NCI-H226 (cell line): ENCODE measurements at regions not wholly inside any gene's neighbourhood (a gene's known extent, or its start where the extent isn't known, plus 50 kb on each side); places are given as distances from the start of the nearest gene placed in this dataset.
A peak's percentile ranks its signal among the peaks of the same experiment; 100 is the strongest.

ENCODE experiments used
- DNase-seq: peaks from one replicate; pipeline ENCODE4 v3.0.0-alpha.2; 2015

DNA sequence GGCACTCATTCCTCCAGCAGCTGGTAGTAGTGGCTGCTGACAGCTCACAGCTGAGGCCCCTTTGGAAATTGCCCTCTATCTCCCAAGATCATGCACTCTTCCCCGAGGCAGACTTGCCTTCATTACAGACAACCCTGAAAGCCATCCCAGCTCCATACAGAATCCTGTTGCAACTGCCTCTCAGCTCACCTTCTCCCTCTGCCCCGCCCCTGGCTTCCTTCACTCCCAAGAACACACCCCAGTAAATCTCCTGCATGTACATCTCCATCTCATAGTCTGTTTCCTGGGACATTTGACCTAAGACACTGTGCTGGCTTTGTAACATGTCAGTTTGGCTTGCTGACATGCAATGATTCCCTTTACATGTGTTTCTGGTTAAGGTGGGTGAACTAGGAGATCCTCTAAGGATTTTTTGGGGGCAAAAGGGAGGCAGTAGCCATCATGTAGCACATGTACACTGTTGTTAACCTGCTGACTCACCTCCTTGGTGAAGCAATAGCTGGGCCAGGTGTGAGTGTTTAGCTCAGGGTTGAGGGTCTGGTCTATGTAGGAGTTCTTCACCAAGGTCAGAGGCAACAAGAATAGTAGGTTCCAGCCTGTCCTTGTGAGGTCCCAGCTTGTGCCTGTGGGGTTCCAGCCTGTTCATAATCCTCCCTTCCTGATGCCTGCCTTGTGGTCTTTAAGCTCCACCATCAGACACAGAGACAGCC is 179.6 kb downstream of the CSNK2A3 start:
- no peak for DNase-seq

DNA sequence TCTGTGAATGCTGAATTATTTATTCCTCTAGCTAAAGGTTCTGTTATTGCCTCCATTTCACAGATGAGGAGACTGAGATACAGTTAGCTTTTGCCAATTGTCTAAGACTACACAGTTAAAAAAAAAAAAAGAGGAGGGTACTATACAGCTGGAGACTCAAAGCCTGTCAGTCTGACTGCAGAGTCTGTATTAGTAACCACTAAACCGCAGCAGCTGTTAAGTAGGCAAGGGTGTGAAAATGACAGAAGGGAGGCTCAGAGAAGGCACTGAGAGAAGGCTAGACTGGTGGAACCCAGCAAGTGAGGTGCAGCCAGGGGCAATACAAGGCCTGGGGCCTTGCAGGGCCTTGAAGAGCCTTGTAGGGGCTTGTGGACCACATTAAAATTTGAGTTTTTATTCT is 181.2 kb downstream of the CSNK2A3 start:
- DNase-seq: no peak

DNA sequence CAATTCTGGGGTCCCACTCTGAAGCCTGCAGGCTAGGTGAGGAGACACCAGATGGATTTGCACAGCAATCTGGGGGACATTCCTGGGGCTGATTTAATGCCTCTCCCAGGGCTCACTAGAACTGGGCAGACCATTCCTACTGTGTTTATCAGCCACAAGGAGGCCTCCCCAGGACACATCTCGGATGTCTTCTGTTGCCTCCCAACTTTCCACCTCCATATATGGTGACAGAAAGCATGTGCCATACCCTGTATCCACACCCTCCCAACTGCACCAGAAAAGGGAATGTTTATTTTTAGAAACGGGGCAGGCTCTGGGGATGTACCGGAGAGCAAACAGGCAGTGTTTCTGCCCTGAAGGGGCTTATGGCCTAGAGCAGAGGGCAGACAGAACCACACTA is 181.8 kb downstream of the CSNK2A3 start:
- DNase-seq: no peak

GRCh38 chr11:11170352-11171084 is 182.5 kb downstream of the CSNK2A3 start:
- DNase-seq: no peak

DNA sequence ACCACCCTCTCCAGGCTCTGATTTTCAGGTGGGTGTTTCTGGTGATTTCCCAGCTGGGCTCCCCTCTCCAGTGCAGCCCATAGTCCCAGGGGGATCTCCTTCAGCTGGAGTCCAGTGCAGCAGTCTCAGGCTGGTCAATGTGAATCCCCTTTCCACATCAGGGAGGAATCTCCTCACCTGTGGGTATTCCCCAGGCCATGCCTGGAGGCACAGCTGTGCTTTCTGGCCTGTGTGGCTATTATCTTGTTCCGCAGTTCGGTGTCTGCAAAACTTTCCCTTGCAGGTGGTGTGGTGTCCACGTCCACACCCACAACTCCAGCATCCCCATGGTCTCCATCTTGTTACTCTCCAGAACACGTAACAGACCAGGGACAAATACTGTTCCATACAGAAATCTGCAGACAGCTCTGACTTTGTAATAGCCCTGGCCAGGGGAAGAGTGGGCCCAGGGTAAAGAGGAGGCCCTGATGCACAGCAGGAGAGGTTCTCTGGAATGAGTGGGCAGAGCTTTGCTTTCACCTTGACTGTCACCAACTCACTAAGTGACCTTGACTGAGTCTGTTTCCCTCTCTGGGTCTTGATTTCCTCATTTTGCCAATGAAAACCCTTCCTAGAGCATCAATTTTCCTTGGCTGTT is 183.2 kb downstream of the CSNK2A3 start:
- DNase-seq: no peak

GRCh38 chr11:11167806-11168205 is 185.2 kb downstream of the CSNK2A3 start:
- no peak for DNase-seq

DNA sequence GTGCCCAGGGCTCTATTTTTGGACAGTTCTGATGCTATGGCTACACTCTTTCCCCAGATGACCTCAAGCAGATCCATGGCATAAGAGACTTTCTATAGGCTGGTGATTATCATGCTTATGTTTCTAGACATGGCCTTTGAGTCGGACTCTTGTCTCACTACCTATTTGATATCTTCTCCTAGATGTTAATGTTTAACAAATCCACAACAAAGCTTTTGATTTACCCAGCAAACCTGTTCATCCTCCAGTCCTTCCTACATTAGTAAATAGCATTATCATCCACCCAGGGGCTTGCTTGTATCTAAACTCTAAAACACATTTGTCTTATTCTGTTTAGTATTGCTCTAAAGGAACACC is 188.7 kb downstream of the CSNK2A3 start:
- no peak for DNase-seq

GRCh38 chr11:11163669-11164333 is 189.2 kb downstream of the CSNK2A3 start:
- no peak for DNase-seq

DNA sequence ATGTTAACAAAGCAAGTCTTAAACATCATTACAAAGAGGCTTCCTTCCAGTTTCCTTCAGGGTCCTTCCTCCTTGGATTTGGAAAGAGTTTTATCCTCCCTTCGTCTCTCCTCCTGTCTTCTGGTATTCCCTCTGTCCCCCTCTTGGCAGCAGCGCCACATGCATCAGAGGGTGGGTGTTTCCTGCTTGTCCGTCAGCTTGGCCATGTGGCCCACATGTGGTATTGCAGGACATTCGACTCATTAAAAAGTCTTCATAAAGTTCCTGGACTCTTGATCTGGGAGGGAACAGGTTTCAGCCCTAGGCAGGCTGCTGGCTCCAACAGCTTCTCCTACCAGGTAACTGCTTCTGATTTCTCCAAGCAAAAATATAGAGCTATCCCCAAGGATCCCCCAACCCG is 189.8 kb downstream of the CSNK2A3 start:
- DNase-seq: no peak

- DNase-seq: peak; percentile 28
Measured at GRCh38 chr11:11157185-11157584, 195.9 kb downstream of the CSNK2A3 start.

DNA sequence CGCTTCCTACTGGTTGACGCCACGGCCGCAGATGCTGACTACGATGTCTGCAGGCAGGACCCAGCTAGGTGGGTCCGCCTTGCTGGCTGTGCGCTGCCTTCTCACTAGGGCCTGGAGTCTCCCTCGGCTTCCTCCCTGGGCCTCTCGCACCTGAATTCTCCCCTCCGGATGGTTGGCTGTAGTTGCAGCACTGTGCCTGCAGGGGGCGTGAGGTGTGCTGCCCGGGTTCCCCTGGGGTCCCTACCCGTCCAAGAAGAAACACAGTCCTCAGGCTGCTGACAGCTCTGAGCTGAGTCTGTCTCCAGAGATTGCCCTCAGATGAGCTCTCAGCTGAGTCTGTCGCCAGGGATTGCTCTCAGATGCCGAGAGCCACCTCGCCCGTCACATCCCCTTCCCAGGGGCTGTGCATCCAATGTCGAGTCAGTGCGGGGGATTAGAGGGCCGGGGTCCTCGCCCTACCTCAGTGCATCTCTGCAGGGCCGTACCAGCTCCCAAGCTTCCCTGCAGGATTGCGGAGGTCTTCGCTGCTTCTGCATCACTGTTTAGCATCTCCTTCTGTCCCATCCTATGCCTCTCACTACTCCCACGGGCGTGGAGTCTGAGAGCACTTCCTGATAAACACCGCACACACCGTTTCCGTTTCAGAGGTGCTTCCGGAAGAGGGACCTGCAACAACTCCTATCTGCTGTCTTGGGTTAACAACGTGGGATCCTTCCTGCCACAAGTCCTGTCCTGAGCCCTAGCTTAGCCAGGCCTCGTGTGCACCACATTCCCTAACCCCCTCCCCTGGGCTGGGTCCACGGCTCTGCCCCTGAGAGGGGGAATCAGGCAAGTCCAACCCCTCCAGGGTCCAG is 196.9 kb downstream of the CSNK2A3 start:
- DNase-seq: no peak

DNA sequence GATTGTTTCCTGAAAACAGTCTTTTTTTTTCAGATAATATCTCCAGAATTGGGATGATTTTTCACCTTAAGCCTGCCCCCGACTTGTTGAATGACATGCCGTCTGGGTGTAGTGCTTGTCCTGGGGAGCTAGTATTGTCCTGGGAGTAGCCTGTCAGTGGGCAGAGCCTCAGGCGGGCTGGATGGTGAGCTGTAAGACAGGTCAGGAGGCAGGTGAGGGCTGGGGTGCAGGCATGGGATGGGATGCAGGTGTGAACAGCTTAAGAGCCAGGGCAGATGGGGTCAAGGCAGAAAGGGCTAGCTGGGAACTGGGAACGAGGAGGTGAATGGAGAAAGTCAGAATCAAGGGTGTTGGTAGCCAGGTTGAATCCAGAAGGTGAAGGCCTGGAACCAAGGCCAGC is 200.2 kb downstream of the CSNK2A3 start:
- DNase-seq: no peak

GRCh38 chr11:11149671-11150459 is 203.2 kb downstream of the CSNK2A3 start:
- DNase-seq: no peak

DNA sequence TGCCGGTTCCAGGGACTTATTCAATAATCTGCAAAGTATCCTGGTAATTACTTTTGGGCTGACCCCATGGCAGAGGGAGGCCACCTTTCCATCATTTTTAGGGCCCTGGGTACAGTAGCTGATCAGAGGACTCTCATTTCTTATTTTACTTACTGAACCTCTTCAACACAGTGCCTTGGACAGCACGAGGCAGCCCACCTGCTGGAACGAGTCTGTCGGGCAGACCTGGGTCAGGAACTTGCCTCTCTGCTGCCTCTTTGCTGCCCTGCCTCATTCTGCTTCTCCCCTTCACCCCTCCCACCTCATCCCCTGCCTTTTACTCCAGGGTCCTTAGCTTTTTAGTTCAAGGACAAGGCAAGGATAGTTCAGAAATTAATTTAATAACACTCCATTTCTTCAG is 204.5 kb downstream of the CSNK2A3 start:
- DNase-seq: no peak

DNA sequence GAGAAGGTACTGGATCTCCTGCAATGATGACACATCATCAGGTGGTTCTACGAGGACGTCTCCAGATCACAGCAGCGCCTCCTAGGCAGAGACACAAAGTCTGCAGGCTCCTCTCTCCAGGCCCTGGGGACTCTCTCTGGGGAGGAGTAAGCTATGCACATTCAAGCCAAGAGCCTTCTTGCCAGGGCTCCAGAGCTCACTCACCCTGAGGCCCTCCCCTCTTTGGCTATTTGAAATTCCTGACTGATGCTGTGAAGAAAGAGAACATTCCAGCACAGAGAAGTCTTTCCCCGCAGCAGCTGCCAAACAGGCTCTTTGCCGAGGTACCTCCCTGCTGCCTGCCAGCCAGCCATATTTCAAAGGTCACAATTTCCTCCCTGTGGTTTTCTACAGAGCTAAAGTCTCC is 204.9 kb downstream of the CSNK2A3 start:
- DNase-seq: peak; percentile 86

- no peak for DNase-seq
Measured at GRCh38 chr11:11146830-11147229, 206.2 kb downstream of the CSNK2A3 start.

DNA sequence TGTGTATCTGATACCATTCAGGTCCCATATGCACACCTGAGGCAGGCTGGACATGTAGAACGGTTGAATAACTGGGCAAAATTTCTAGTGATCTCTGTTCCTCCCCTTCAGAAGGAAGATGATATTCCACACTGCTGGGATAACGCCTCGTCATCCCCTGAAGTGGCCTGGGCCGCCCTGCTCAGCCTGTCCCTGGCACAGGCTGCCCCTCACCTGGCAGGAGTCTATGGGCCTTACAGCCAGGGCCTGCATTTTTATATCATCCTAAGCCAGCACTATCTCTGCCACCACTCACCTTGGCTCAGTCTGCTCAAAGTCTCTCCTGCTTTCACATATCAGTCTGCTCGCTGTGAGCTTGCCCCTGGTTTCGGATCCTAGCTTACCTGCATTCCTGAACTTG is 209.2 kb downstream of the CSNK2A3 start:
- no peak for DNase-seq

- no peak for DNase-seq
Measured at GRCh38 chr11:11142430-11142829, 210.6 kb downstream of the CSNK2A3 start.

- no peak for DNase-seq
Measured at GRCh38 chr11:11141065-11141464, 212.0 kb downstream of the CSNK2A3 start.

GRCh38 chr11:11140510-11140909 is 212.5 kb downstream of the CSNK2A3 start:
- DNase-seq: no peak

- DNase-seq: no peak
Measured at GRCh38 chr11:11137339-11137738, 215.7 kb downstream of the CSNK2A3 start.
